ENCODE measurements at regions not wholly inside any gene's neighbourhood (a gene's known extent, or its start where the extent isn't known, plus 50 kb on each side); places are given as distances from the start of the nearest gene placed in this dataset.

DNA sequence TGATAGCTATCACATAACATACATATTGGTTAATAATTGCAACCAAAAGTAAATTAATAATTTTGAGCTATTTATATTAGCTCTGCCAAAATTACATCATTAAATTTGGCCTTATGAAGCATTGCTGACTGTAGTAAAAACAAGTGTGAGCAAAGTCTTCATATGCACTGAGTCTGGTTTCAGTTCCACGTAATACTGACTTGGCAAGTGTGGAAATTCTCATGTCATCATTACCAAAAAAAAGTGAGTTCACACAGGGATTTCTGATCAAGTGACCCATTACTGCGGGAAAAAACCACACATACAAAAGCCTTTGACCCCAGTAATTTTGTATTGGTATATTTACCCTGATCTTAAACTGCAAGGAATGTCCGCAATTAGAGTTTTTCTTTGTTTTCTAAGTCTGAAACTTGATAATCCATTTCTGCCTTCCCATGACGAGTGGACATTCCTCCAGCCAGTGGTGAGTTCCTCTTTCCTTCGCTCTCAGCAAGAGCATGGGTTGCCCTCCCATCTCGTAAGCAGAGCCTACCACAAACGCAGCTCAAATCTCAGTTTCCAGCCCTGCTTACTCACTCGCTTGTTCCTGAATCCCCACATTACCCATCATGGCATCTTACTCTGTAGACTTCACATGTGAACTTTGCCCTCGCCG is 220.2 kb upstream of the DMRT1 start:
- Histone ChIP-seq H4K20me1 (replicated peaks; ENCODE audit: insufficient read depth) (0 out of 2 replicates have a peak, but pooled peaks cover 7% of the 10 kb centered on the region), H3K4me3 (no peak overlapping the region), H3K27me3 (ENCODE audit: insufficient read depth) (no peaks in the 10 kb centered on the region), H3F3A (replicated peaks; ENCODE audit: low read depth) (no peaks in the 10 kb centered on the region), H3K4me2 (no peak overlapping the region), H3K36me3 (ENCODE audit: insufficient read depth) (no peaks in the 10 kb centered on the region), H2AFZ (no peak overlapping the region), H3K27ac (ENCODE audit: low read depth) (no peak overlapping the region), H3K79me2 (replicated peaks; ENCODE audit: insufficient read depth) (peaks cover 8% of the 10 kb centered on the region; the same call in 1 of the 2 replicates), H3K9me2 (ENCODE audit: insufficient read depth) (no peaks in the 10 kb centered on the region), H3K4me1 (ENCODE audit: insufficient read depth) (peaks cover 9% of the 10 kb centered on the region)
- peaks cover 2% of the 10 kb centered on the region for H3K27me3 Mint-ChIP-seq (ENCODE audit: insufficient read depth, low read depth, poor library complexity)
- TF ChIP-seq ZNF114 (CRISPR knock-in tag; IDR thresholded peaks at IDR 0.05): no peak
- TF ChIP-seq EZH2phosphoT487 (IDR thresholded peaks at IDR 0.05; ENCODE audit: unreplicated experiment): no peak
- no peak for TF ChIP-seq EZH2 (IDR thresholded peaks at IDR 0.05; ENCODE audit: low read depth, unreplicated experiment)
- no peak for TF ChIP-seq STAT1 (IDR thresholded peaks at IDR 0.05; ENCODE audit: unreplicated experiment)
- TF ChIP-seq, protein P1, sequence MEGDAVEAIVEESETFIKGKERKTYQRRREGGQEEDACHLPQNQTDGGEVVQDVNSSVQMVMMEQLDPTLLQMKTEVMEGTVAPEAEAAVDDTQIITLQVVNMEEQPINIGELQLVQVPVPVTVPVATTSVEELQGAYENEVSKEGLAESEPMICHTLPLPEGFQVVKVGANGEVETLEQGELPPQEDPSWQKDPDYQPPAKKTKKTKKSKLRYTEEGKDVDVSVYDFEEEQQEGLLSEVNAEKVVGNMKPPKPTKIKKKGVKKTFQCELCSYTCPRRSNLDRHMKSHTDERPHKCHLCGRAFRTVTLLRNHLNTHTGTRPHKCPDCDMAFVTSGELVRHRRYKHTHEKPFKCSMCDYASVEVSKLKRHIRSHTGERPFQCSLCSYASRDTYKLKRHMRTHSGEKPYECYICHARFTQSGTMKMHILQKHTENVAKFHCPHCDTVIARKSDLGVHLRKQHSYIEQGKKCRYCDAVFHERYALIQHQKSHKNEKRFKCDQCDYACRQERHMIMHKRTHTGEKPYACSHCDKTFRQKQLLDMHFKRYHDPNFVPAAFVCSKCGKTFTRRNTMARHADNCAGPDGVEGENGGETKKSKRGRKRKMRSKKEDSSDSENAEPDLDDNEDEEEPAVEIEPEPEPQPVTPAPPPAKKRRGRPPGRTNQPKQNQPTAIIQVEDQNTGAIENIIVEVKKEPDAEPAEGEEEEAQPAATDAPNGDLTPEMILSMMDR (conservative IDR thresholded peaks at IDR 0.05; ENCODE audit: low read depth in 2 of 2): no peak
- TF ChIP-seq ZNF331 (CRISPR knock-in tag; IDR thresholded peaks at IDR 0.05; ENCODE audit: low read depth): no peak
- TF ChIP-seq JUNB (IDR thresholded peaks at IDR 0.05; ENCODE audit: unreplicated experiment): no peak
- TF ChIP-seq, protein P2, sequence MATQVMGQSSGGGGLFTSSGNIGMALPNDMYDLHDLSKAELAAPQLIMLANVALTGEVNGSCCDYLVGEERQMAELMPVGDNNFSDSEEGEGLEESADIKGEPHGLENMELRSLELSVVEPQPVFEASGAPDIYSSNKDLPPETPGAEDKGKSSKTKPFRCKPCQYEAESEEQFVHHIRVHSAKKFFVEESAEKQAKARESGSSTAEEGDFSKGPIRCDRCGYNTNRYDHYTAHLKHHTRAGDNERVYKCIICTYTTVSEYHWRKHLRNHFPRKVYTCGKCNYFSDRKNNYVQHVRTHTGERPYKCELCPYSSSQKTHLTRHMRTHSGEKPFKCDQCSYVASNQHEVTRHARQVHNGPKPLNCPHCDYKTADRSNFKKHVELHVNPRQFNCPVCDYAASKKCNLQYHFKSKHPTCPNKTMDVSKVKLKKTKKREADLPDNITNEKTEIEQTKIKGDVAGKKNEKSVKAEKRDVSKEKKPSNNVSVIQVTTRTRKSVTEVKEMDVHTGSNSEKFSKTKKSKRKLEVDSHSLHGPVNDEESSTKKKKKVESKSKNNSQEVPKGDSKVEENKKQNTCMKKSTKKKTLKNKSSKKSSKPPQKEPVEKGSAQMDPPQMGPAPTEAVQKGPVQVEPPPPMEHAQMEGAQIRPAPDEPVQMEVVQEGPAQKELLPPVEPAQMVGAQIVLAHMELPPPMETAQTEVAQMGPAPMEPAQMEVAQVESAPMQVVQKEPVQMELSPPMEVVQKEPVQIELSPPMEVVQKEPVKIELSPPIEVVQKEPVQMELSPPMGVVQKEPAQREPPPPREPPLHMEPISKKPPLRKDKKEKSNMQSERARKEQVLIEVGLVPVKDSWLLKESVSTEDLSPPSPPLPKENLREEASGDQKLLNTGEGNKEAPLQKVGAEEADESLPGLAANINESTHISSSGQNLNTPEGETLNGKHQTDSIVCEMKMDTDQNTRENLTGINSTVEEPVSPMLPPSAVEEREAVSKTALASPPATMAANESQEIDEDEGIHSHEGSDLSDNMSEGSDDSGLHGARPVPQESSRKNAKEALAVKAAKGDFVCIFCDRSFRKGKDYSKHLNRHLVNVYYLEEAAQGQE (IDR thresholded peaks at IDR 0.05; ENCODE audit: unreplicated experiment): no peak
- TF ChIP-seq, protein P3, sequence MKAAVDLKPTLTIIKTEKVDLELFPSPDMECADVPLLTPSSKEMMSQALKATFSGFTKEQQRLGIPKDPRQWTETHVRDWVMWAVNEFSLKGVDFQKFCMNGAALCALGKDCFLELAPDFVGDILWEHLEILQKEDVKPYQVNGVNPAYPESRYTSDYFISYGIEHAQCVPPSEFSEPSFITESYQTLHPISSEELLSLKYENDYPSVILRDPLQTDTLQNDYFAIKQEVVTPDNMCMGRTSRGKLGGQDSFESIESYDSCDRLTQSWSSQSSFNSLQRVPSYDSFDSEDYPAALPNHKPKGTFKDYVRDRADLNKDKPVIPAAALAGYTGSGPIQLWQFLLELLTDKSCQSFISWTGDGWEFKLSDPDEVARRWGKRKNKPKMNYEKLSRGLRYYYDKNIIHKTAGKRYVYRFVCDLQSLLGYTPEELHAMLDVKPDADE (IDR thresholded peaks at IDR 0.05): no peak
- TF ChIP-seq NANOG (IDR thresholded peaks at IDR 0.05; ENCODE audit: borderline replicate concordance): no peak
- TF ChIP-seq CREB1 (CRISPR knock-in tag; IDR thresholded peaks at IDR 0.05; ENCODE audit: low read depth): no peak
- TF ChIP-seq, protein P4, sequence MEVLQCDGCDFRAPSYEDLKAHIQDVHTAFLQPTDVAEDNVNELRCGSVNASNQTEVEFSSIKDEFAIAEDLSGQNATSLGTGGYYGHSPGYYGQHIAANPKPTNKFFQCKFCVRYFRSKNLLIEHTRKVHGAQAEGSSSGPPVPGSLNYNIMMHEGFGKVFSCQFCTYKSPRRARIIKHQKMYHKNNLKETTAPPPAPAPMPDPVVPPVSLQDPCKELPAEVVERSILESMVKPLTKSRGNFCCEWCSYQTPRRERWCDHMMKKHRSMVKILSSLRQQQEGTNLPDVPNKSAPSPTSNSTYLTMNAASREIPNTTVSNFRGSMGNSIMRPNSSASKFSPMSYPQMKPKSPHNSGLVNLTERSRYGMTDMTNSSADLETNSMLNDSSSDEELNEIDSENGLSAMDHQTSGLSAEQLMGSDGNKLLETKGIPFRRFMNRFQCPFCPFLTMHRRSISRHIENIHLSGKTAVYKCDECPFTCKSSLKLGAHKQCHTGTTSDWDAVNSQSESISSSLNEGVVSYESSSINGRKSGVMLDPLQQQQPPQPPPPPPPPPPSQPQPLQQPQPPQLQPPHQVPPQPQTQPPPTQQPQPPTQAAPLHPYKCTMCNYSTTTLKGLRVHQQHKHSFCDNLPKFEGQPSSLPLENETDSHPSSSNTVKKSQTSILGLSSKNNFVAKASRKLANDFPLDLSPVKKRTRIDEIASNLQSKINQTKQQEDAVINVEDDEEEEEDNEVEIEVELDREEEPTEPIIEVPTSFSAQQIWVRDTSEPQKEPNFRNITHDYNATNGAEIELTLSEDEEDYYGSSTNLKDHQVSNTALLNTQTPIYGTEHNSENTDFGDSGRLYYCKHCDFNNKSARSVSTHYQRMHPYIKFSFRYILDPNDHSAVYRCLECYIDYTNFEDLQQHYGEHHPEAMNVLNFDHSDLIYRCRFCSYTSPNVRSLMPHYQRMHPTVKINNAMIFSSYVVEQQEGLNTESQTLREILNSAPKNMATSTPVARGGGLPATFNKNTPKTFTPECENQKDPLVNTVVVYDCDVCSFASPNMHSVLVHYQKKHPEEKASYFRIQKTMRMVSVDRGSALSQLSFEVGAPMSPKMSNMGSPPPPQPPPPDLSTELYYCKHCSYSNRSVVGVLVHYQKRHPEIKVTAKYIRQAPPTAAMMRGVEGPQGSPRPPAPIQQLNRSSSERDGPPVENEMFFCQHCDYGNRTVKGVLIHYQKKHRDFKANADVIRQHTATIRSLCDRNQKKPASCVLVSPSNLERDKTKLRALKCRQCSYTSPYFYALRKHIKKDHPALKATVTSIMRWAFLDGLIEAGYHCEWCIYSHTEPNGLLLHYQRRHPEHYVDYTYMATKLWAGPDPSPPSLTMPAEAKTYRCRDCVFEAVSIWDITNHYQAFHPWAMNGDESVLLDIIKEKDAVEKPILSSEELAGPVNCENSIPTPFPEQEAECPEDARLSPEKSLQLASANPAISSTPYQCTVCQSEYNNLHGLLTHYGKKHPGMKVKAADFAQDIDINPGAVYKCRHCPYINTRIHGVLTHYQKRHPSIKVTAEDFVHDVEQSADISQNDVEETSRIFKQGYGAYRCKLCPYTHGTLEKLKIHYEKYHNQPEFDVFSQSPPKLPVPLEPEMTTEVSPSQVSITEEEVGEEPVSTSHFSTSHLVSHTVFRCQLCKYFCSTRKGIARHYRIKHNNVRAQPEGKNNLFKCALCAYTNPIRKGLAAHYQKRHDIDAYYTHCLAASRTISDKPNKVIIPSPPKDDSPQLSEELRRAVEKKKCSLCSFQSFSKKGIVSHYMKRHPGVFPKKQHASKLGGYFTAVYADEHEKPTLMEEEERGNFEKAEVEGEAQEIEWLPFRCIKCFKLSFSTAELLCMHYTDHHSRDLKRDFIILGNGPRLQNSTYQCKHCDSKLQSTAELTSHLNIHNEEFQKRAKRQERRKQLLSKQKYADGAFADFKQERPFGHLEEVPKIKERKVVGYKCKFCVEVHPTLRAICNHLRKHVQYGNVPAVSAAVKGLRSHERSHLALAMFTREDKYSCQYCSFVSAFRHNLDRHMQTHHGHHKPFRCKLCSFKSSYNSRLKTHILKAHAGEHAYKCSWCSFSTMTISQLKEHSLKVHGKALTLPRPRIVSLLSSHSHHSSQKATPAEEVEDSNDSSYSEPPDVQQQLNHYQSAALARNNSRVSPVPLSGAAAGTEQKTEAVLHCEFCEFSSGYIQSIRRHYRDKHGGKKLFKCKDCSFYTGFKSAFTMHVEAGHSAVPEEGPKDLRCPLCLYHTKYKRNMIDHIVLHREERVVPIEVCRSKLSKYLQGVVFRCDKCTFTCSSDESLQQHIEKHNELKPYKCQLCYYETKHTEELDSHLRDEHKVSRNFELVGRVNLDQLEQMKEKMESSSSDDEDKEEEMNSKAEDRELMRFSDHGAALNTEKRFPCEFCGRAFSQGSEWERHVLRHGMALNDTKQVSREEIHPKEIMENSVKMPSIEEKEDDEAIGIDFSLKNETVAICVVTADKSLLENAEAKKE (CRISPR knock-in tag; IDR thresholded peaks at IDR 0.05): no peak
- no peaks in the 10 kb centered on the region; the same call in 2 of the 3 replicates for H3K9me3 Mint-ChIP-seq
- H3K36me3 Mint-ChIP-seq (ENCODE audit: low read depth): no peaks in the 10 kb centered on the region
- ATAC-seq (no peak), DNase-seq (ENCODE audit: low spot score) (no peak)
- H3K27ac Mint-ChIP-seq: no peak overlapping the region; the same call in 1 of the 2 replicates
- peaks cover 10% of the 10 kb centered on the region for H3K4me1 Mint-ChIP-seq
- no peak overlapping the region for H3K4me3 Mint-ChIP-seq

Data from GM23338 (cell line).